ENCODE measurements at regions not wholly inside any gene's neighbourhood (a gene's known extent, or its start where the extent isn't known, plus 50 kb on each side); places are given as distances from the start of the nearest gene placed in this dataset.
"Not testable (repeated sequence)": the region's sequence is repeated elsewhere in the genome, so short reads cannot be mapped to it uniquely, and the experiment has no call there.

DNA sequence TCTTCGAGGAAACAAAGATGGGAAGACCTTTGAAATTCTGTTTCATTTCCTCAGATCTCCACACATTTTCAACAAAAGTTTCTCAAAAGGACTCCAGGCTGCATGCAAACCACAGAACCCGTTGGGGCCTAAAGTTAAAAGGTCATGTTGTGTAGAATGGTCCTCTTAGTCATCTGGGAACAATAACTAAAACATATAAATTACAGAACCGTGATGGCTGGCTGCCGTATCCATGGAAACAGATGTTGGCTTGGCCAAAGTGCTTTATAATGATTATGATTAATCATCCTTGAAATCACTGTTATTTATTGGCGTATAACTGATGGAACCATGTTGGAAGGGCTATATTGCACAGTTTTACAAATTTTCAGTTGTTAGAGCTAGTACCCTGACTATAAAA is 182.8 kb upstream of the CRIM1 start:
- DNase-seq, result no peak
- Histone ChIP-seq H3K27ac (ENCODE audit: insufficient read depth, low read length, poor library complexity, severe bottlenecking) (no peak overlapping the region), H3K4me3 (ENCODE audit: insufficient read depth, low read depth, low read length, poor library complexity, severe bottlenecking) (no peak overlapping the region), H3K4me1 (ENCODE audit: control insufficient read depth, insufficient read depth, low read length, poor library complexity, severe bottlenecking) (no peaks in the 10 kb centered on the region), H3K36me3 (ENCODE audit: control insufficient read depth, insufficient read depth, low read length) (no peaks in the 10 kb centered on the region), H3K27me3 (replicated peaks; ENCODE audit: control insufficient read depth, insufficient read depth, low read length, poor library complexity, severe bottlenecking) (no peaks in the 10 kb centered on the region), H3K9me3 (ENCODE audit: control insufficient read depth, low read length) (no peaks in the 10 kb centered on the region)

DNA sequence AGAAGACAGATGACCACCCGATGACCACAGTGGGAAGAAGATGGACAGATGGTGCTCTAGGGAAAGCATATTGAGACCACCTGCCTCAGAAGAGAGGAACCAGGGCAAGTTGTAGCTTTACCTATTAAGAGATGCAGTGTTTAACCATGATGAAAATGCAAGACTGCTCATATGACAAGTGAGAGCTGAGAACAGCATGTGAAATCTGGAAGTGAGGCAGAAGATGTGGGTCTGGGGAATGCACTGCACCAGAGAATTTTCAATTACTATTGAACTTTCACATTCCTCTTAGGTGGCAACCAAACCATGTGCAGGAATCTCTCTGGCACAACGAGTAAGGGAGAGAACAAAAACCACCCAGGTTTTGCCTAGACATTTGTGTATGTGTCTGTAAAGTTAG is 184.8 kb upstream of the CRIM1 start:
- Histone ChIP-seq H3K4me1 (ENCODE audit: control insufficient read depth, insufficient read depth, low read length, poor library complexity, severe bottlenecking) (no peaks in the 10 kb centered on the region), H3K4me3 (ENCODE audit: insufficient read depth, low read depth, low read length, poor library complexity, severe bottlenecking) (no peak overlapping the region), H3K27ac (ENCODE audit: insufficient read depth, low read length, poor library complexity, severe bottlenecking) (no peak overlapping the region), H3K9me3 (ENCODE audit: control insufficient read depth, low read length) (no peaks in the 10 kb centered on the region), H3K36me3 (ENCODE audit: control insufficient read depth, insufficient read depth, low read length) (no peaks in the 10 kb centered on the region), H3K27me3 (replicated peaks; ENCODE audit: control insufficient read depth, insufficient read depth, low read length, poor library complexity, severe bottlenecking) (no peaks in the 10 kb centered on the region)
- no peak for DNase-seq

- no peaks in the 10 kb centered on the region for H3K27me3 ChIP-seq (replicated peaks; ENCODE audit: control insufficient read depth, insufficient read depth, low read length, poor library complexity, severe bottlenecking)
- H3K4me3 ChIP-seq (ENCODE audit: insufficient read depth, low read depth, low read length, poor library complexity, severe bottlenecking), result no peak overlapping the region
- H3K36me3 ChIP-seq (ENCODE audit: control insufficient read depth, insufficient read depth, low read length), result no peaks in the 10 kb centered on the region
- H3K9me3 ChIP-seq (ENCODE audit: control insufficient read depth, low read length), result no peaks in the 10 kb centered on the region
- no peak overlapping the region for H3K27ac ChIP-seq (ENCODE audit: insufficient read depth, low read length, poor library complexity, severe bottlenecking)
- H3K4me1 ChIP-seq (ENCODE audit: control insufficient read depth, insufficient read depth, low read length, poor library complexity, severe bottlenecking), result no peaks in the 10 kb centered on the region
- DNase-seq, result no peak
Measured at GRCh38 chr2:36169843-36170242, 185.7 kb upstream of the CRIM1 start.

- DNase-seq, result no peak
- Histone ChIP-seq H3K4me3 (ENCODE audit: insufficient read depth, low read depth, low read length, poor library complexity, severe bottlenecking) (no peak overlapping the region), H3K27ac (ENCODE audit: insufficient read depth, low read length, poor library complexity, severe bottlenecking) (no peak overlapping the region), H3K27me3 (replicated peaks; ENCODE audit: control insufficient read depth, insufficient read depth, low read length, poor library complexity, severe bottlenecking) (no peaks in the 10 kb centered on the region), H3K4me1 (ENCODE audit: control insufficient read depth, insufficient read depth, low read length, poor library complexity, severe bottlenecking) (no peaks in the 10 kb centered on the region), H3K9me3 (ENCODE audit: control insufficient read depth, low read length) (no peaks in the 10 kb centered on the region), H3K36me3 (ENCODE audit: control insufficient read depth, insufficient read depth, low read length) (no peaks in the 10 kb centered on the region)
Measured at GRCh38 chr2:36168115-36168514, 187.5 kb upstream of the CRIM1 start.

DNA sequence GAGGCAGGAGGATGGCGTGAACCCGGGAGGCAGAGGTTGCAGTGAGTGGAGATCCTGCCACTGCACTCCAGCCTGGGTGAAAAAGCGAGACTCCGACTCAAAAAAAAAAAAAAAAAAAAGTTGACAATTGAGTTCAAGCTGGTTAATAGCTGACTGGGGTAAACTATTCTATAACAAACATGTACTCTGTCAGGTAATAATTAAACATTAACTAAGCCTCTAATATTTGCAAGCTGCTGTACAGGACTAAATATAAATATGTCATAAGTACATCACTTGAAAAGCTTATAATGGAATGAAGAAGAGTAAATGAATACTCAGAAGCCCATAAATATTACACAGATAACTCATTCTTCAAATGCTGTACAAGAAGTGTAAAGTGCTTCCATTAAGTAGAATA is 190.4 kb upstream of the CRIM1 start:
- no peak overlapping the region for H3K4me3 ChIP-seq (ENCODE audit: insufficient read depth, low read depth, low read length, poor library complexity, severe bottlenecking)
- no peak for DNase-seq
- no peaks in the 10 kb centered on the region for H3K9me3 ChIP-seq (ENCODE audit: control insufficient read depth, low read length)
- no peak overlapping the region for H3K27ac ChIP-seq (ENCODE audit: insufficient read depth, low read length, poor library complexity, severe bottlenecking)
- no peaks in the 10 kb centered on the region for H3K36me3 ChIP-seq (ENCODE audit: control insufficient read depth, insufficient read depth, low read length)
- H3K27me3 ChIP-seq (replicated peaks; ENCODE audit: control insufficient read depth, insufficient read depth, low read length, poor library complexity, severe bottlenecking), result no peaks in the 10 kb centered on the region
- H3K4me1 ChIP-seq (ENCODE audit: control insufficient read depth, insufficient read depth, low read length, poor library complexity, severe bottlenecking), result no peaks in the 10 kb centered on the region

GRCh38 chr2:36163520-36164254 is 191.9 kb upstream of the CRIM1 start:
- DNase-seq, result no peak
- Histone ChIP-seq H3K4me1 (ENCODE audit: control insufficient read depth, insufficient read depth, low read length, poor library complexity, severe bottlenecking) (no peaks in the 10 kb centered on the region), H3K4me3 (ENCODE audit: insufficient read depth, low read depth, low read length, poor library complexity, severe bottlenecking) (no peak overlapping the region), H3K27ac (ENCODE audit: insufficient read depth, low read length, poor library complexity, severe bottlenecking) (no peak overlapping the region), H3K36me3 (ENCODE audit: control insufficient read depth, insufficient read depth, low read length) (no peaks in the 10 kb centered on the region), H3K27me3 (replicated peaks; ENCODE audit: control insufficient read depth, insufficient read depth, low read length, poor library complexity, severe bottlenecking) (no peaks in the 10 kb centered on the region), H3K9me3 (ENCODE audit: control insufficient read depth, low read length) (no peaks in the 10 kb centered on the region)

DNA sequence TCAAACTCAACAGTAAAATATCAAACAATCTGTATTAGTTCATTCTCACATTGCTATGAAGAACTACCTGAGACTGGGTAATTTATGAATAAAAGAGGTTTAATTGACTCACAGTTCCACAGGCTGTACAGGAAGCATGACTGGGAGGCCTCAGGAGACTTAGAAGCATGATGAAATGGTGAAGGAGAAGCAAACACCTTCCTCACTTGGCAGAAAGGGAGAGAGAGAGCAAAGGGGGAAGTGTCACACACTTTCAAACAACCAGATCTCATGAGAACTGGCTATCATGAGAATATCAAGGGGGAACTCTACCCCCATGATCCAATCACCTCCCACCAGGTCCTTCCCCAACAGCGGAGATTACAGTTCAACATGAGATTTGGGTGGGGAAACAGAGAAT is 198.5 kb upstream of the CRIM1 start:
- not testable (repeated sequence) for H3K27me3 ChIP-seq (replicated peaks; ENCODE audit: control insufficient read depth, insufficient read depth, low read length, poor library complexity, severe bottlenecking); H3K27ac ChIP-seq (ENCODE audit: insufficient read depth, low read length, poor library complexity, severe bottlenecking); H3K4me1 ChIP-seq (ENCODE audit: control insufficient read depth, insufficient read depth, low read length, poor library complexity, severe bottlenecking); DNase-seq; H3K4me3 ChIP-seq (ENCODE audit: insufficient read depth, low read depth, low read length, poor library complexity, severe bottlenecking); H3K9me3 ChIP-seq (ENCODE audit: control insufficient read depth, low read length); H3K36me3 ChIP-seq (ENCODE audit: control insufficient read depth, insufficient read depth, low read length)

DNA sequence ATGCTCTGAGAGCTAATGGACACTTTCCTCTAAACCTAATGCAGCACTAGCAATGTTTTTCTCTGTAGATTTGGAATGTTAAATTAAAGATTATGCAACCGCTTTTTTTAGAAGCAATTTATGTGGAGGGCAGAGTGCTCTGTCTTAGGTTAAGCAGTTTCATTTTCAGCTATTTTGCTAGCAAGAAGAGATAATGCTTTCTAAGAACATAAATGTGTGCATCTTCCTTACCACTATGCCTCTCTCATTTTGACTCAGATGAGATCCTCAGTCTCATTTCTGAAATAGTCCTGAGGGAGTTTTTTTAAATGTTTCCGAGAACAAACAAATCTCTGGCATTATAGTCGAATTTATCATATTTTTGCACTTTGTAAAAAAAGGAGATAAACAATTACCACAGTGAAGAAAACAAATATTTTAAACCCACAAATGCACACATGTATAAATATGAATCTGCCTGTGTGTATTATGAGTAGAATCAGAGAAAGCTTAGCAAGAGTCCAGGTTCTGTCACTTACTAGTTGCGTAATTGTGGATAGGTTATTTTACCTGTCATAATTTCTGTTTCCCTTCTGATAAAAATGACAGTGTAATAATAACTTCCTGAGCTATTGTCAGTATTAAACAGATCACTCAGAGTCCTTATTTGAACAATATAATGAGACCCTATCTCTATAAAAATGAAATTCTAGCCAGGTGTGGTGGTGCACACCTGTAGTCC is 207.7 kb upstream of the CRIM1 start:
- Histone ChIP-seq H3K4me3 (ENCODE audit: insufficient read depth, low read depth, low read length, poor library complexity, severe bottlenecking) (no peak overlapping the region), H3K27me3 (replicated peaks; ENCODE audit: control insufficient read depth, insufficient read depth, low read length, poor library complexity, severe bottlenecking) (no peaks in the 10 kb centered on the region), H3K36me3 (ENCODE audit: control insufficient read depth, insufficient read depth, low read length) (no peaks in the 10 kb centered on the region), H3K27ac (ENCODE audit: insufficient read depth, low read length, poor library complexity, severe bottlenecking) (no peak overlapping the region), H3K9me3 (ENCODE audit: control insufficient read depth, low read length) (no peaks in the 10 kb centered on the region), H3K4me1 (ENCODE audit: control insufficient read depth, insufficient read depth, low read length, poor library complexity, severe bottlenecking) (no peaks in the 10 kb centered on the region)
- no peak for DNase-seq

- Histone ChIP-seq H3K27me3 (replicated peaks; ENCODE audit: control insufficient read depth, insufficient read depth, low read length, poor library complexity, severe bottlenecking) (no peaks in the 10 kb centered on the region), H3K27ac (ENCODE audit: insufficient read depth, low read length, poor library complexity, severe bottlenecking) (no peak overlapping the region), H3K9me3 (ENCODE audit: control insufficient read depth, low read length) (no peaks in the 10 kb centered on the region), H3K4me1 (ENCODE audit: control insufficient read depth, insufficient read depth, low read length, poor library complexity, severe bottlenecking) (no peaks in the 10 kb centered on the region), H3K4me3 (ENCODE audit: insufficient read depth, low read depth, low read length, poor library complexity, severe bottlenecking) (no peak overlapping the region), H3K36me3 (ENCODE audit: control insufficient read depth, insufficient read depth, low read length) (no peaks in the 10 kb centered on the region)
- no peak for DNase-seq
Measured at GRCh38 chr2:36146765-36147164, 208.8 kb upstream of the CRIM1 start.

DNA sequence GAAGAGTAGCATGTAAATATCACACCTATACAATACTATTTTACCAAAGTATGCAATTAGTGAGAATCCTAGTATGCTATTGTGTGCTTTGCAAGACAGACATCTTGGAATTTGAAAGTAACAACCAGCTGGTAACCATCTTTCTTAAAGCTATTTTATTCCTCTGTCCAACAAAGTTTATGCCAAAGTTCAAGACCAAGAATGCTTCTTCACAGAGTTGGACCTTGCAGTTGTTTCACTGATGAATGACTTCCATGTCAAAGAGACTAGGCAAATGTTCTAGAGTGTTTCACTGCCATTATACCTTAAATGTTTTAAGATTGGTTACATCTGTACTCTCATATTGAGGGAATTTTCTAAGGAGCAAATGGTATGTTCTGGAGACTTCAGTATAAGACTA is 215.2 kb upstream of the CRIM1 start:
- Histone ChIP-seq H3K4me1 (ENCODE audit: control insufficient read depth, insufficient read depth, low read length, poor library complexity, severe bottlenecking) (peaks cover 4% of the 10 kb centered on the region), H3K4me3 (ENCODE audit: insufficient read depth, low read depth, low read length, poor library complexity, severe bottlenecking) (no peak overlapping the region), H3K27ac (ENCODE audit: insufficient read depth, low read length, poor library complexity, severe bottlenecking) (no peak overlapping the region)

More for the DNA sequence above, 215.2 kb upstream of the CRIM1 start:
- Histone ChIP-seq H3K9me3 (ENCODE audit: control insufficient read depth, low read length) (no peaks in the 10 kb centered on the region), H3K36me3 (ENCODE audit: control insufficient read depth, insufficient read depth, low read length) (no peaks in the 10 kb centered on the region), H3K27me3 (replicated peaks; ENCODE audit: control insufficient read depth, insufficient read depth, low read length, poor library complexity, severe bottlenecking) (no peaks in the 10 kb centered on the region)
- DNase-seq, result no peak
